ENCODE measurements at regions not wholly inside any gene's neighbourhood (a gene's known extent, or its start where the extent isn't known, plus 50 kb on each side); places are given as distances from the start of the nearest gene placed in this dataset.

DNA sequence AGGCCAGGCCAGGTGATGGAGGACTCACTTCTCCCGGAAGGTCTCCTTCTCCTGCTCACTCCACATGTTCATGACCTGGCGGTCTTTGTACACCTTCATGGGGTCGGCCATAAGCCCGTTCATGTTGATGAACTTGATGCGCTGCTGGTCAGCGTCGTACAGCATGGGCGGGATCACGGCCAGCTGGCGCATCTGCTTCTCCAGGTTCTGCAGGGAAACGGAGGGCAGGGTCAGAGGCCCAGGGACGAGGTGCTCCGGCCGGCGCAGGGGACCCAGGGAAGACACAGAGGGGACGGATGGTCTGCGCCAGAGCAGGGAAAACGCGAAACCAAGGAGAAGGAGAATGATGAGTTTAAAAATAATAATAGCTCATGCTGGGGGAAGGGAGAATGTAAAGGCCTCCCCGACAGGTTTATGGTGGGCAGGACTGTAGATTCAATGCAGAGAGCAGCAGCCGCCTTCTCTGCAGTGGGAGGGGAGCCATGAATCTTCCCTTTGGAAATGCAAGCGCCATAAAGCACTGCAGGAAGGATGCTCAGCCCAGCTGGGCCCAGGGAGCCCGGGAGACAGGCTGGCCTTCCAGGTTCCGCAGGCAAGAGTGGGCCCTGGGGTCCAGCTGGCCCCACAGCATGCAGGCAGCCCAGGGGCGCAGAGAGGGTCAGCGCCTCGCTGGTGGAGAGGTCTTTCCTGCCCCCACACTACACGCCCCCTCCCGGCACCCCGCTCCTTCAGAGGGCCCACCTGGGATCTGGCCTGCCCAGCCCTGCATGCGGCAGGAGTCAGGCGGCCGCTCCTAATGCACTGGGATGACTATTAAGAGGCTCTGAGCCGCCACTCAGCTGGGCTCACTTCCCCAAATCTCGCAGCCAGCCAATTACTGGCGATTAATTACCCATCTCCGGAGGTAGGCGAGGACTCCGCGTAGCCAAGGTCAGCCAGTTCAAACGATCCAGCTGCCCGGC is 132.0 kb downstream of the RFLNA start:
- no peak for DNase-seq

DNA sequence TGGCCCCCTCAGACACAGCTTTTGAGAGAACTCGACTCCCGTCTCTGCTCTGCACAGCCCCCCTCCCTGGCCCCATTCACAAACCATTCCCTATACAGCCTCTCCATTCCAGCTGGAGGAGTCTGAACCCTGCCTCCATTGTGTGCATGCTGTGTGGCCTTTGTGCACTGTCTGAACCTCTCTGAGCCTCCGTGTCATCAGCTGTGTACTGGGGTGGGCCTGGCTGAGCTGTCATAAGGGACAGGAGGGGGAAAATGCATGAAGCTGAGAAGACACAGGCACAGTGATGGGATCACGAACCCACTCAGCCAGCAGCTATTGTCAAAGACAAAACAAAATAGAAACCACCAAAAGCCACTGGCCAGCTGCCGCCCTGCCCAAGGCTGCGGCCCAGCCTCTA is 130.8 kb downstream of the RFLNA start:
- no peak for DNase-seq

DNA sequence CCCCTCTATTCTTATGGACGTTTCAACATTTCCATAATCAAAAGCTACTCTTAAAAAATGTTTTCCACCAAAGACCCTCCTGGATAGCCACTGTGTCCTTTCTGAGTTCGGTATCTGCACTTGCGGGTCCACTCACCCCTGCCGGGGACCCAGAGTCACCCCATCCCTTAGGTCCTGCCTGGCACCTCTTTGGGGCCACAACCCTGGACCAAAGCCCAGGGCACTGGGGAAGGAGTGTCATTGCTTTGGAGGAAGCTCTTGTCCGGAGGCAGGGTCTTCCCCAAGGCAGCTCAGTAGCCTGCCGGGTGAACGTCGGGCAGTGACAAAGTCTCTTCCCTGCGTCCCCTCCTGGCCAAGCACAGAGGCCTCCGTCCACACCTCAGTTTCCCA is 129.6 kb downstream of the RFLNA start:
- DNase-seq: no peak

DNA sequence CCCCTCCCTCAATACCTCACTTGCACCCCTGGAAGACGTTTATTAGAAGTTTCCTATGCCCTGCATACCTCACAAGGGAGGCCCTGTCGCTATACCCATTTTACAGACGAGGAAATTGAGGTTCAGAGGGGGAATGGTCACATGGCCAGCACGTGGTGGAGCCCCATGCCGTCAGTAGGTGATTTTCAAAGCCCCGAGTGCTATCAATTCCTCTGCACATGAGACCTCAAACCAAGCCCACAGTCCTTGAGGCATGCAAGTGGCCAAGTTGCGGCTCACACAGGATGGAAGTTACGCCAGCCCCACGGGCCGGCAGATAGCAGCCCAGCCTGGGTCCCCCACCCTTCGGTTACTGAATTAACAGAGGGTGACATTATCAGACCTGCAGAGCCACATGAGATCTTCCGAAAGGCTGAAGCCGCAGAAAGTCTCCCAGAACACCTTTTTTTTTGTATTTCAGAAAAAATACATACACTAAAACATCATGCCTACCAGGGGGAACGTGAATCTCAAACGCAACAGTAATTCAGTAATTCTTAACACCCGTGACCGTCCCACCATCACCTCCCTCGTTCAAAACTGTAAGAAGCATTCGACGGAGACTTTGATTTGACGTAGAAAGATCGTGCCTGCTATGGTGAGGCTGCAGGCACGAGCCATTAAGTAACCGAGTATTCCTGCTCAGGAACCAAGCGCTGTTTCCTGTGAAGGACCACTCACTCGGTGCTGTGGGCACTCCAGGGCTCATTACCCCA is 129.0 kb downstream of the RFLNA start:
- DNase-seq: no peak

DNA sequence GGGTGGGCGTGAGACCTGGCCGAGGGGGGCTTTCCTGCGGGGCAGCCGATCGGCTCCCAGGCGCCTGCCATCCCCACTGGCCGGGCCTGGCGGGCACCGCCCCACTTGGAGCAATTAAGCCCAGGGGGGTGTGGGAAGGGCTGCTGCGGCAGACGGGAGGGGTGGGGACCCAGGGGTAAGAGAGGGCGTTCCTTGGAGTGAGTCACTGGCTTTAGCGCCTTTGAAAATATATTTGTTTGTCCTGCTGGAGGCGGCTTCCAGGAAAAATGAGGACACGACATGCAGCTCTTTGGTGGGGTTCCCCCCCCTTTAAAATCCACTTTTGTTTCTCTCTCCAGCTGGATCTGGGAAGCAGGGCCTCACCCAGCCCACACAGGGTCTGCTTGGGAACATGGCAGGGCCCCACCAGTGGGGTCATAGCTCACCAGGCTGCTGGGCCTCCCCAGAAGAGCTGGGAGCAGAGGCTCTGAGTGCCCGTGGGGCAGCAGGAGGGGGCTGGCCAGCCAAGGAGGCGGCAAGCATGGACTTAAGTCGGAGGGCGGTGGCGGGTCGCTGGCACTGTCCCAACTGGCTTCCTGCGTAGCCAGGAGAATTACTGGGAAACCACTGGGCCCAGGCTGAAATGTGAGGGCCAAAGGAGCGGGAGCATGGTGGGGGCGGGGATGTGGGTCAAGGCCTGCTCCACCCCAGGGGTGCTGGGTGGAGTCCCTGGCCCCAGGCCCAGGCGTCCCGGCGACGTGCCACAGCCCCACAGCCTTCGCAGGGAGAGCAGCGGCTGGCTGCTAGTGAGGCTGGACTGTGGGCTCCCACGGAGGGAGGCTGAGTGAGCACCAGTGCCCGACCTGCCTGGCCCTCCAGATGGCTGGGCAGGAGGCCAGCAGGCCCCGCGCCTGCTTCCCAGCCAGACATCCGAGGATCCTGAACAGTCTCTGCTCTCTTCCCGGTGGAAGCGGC is 128.0 kb downstream of the RFLNA start:
- DNase-seq: peak; percentile 26

DNA sequence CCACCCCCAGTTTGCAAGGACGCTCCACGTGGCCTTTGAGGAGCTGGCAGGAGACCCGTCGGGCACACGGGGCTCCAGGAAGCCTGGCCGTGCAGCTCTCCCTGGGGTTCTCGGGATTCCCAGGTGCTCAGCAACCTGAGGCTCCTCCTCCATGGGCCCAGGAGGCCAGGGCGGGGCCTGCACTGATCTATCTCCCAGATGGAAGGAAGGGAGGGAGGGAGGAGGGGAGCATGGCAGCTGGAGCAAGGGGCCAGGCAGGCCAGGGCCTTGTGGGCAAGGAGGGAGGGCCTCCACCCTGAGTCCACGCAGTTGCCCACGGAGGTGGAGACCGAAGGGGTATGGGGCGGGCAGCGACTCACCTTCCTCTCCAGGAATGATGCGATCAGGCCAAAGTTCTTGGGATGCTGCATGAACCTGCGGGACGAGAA is 127.3 kb downstream of the RFLNA start:
- DNase-seq: peak; percentile 62

DNA sequence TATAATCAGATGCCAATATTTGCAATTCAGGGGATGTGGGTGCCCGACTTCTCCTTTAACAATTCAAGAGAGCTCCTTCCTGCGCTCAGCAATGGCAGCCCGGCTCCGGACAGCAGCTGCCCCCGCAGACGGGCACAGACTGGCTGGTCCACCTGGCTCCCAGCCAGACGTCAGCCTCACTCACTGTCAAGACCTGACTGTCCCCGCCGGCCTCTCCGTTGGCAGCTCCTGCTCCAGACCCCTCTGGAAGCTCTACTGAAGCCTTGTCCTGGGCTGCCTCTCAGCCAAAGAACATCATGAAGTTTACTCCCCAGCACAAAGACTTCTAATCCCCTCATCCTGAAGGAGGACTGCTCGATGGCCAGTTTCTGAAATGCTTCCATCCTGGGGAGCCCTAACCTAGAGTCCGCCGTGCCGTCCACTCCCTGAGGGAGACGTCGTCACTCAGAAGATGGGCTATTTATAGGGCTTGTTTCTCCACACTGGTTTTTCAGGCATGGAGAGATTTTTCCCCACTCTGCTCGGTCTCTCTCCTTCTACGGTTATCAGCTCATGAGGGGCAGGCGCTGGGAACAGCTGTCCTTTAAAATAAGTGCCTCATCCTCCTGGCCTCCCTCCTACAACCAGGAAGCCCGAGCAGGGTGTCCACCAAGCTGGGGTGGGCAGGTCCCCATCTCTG is 126.2 kb downstream of the RFLNA start:
- no peak for DNase-seq

DNA sequence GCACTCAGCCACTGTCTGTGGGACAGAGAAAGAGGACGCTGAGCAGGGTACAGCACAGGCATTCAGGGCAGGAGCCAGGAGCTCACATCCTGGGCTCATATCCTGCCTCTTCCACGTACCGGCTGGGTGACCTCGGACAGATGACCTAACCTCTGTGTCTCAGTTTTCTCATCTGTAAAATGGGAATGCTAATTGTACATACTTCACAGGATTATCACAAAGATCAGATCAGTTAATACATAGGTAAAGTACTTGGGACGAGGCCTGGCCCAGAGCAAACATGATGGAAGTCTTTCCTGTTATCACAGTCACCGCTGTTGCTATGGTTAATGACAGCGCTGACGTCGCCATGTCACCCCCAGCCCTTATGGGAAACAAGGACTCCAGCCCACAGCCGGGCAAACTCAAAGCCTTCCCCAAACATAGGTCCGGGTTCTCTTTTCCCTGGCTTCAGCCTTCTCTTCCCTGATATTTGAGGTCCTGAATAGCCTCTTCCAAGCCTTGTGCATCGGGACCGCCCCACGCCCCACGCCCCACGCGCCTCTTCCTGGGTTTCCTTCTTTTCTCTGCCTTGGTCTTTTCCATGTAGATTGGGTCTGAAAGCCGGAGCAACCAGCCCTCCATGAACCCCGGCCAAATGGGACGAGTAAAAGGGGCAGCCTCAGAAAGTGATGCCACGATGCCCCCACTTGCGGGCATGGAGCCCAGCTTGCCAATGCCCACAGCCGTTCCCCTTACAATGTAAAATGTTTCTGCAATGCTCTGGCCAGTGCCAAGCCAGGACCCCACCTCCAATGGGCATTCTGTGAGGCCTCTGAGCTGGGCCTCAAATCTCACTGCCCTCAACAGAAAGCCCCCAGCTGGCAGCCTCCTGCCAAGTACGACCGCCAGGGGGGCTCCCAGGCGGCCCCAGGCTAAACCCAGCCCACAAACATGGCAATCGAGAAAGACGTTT is 125.4 kb downstream of the RFLNA start:
- no peak for DNase-seq

DNA sequence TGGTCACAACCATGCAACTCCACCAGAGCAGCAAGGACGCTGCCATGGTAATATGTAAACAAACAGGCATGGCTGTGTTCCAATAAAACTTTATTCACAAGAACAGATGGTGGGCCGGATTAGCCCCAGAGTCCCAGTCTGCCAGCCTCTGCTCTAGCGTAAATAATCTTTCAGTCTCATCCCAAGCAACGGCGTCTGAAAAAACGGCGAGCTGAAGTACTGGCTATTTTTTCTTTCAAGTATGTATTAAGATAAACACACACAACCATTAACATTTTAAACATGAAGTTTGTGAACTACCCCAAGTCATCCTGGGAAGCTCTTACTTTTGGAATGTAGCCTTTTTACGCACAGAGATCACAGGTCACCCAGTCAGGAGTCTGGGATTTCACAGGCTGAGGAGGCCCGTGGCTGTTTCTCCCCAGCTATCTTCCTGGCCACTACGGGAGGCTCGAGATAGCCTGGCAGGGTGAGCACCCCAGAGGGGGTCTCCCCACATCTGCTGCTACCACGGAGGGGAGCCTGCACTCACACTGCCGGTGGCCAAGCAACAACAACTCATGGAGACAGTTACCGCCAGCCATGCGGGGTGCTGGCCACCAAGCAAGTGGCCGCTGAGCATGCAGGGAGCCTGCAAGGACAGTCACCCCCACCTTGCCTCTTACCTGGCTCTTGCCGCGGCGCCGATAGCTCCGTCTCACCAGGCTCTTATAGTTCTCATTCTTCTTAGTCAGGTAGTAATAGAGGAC is 124.6 kb downstream of the RFLNA start:
- no peak for DNase-seq

DNA sequence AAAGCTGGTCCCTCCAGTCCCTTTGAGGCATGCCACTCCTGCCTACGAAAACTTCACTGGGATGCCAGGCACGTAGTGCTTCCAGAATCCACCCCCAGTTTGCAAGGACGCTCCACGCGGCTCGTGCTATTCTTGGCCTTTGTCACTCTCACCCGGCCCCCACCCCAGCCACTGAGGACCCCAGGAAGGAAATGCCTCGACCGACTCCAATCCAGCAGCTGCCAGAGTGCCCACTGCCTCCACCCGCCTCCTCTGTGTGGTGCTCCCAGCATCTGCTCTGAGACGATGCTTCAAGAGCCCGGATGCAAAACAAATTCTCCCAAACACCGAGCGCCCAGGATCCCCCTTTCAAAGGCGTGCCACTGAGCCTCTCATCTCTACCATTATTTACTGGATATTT is 123.9 kb downstream of the RFLNA start:
- no peak for DNase-seq

DNA sequence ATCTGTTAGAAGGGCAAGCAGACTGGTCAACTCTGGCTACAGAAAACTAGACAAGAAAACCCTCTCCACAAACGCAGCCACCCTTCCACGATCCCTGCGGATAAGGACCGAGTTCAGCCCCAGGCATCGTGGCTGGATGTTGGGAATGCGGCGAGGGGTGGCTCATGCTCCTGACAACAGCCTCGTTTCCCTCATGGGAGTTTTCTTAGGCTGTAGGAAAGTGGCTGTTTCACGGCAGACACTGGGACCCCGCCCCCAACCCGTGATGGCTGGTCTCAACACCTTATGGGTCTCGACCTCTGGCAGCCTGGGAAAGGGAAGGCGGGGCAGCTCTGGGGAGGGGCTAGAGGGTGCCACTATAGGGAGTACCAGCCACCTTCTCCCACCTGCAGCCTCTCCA is 123.3 kb downstream of the RFLNA start:
- DNase-seq: no peak

DNA sequence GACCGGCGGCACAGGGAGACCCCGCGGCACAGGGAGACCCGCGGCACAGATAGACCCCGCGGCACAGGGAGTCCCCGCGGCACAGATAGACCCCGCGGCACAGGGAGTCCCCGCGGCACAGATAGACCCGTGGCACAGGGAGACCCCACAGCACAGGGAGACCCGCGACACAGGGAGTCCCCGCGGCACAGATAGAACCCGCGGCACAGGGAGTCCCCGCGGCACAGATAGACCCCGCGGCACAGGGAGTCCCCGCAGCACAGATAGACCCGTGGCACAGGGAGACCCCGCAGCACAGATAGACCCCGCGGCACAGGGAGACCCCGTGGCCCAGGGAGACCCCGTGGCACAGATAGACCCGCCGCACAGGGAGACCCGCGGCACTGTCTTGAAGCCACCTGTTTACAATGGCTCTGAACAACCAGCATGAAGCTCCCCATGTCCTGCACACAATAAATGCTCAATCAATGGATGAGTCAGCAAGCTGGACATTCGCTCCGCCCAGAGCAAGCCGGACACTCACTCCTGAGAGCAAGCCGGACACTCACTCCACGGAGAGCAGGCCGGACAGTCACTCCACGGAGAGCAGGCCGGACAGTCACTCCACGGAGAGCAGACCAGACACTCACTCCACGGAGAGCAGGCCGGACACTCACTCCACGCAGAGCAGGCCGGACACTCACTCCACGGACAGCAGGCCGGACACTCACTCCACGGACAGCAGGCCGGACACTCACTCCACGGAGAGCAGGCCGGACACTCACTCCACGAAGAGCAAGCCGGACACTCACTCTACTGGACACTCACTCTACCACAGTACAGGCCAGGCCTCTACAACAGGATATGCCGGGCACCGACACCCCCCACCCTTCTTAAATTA is 121.9 kb downstream of the RFLNA start:
- DNase-seq: no peak

DNA sequence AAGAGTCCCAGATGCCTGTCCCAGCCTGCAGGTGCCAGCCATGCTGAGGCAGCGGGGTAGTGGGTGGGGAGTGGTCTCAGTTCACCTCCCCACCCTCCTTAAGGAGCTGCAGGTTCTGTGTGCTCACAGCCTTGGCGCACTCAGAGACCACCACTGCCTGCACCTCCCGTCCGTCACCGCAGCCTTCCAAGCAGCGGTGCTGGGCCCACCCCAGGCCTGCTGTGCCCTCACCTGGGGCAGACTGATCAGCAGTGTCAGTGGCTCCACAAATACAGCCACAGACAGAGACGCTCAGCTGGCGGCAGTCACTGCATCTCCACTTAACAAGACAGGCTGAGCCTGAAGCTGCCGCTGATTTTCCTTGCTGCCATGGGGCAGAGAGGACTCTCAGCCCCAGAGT is 120.2 kb downstream of the RFLNA start:
- DNase-seq: no peak

DNA sequence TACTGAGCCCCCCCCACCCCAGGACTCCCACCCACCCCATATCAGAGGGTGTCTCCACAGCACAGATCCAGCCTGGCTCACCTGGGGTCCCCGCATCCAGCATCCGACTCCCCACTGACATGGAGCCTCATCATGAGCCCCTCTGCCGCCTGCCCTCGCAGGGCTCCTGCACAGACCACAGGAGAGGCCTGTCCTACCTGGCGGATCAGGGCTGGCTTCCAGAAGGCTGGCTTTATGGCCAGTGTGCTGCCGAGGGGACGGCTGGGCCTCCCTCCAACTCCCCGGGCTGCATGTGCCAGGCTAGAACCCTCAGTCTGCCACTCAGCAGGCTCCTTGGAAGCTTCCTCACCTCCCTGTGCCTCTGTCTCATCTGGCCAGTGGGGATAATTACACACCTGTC is 119.0 kb downstream of the RFLNA start:
- DNase-seq: no peak

DNA sequence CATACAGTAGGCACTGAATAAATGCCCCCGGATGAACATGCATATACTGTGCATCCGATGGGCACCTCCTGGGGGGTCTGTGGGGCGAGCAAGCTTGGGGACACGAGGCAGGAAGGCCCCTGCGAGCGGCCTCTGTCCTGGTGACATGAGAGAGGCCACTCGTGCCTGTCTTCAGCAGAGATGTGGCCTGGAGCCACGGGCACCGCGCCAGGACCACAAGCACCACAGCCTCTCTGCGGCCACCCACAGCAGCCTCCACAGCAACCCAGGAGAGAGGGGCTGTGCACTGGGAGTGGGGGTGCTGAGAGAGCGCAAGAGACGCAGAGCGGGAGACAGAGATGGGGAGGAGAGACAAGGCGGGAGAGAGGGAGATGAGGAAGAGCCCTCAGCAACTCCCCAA is 118.5 kb downstream of the RFLNA start:
- DNase-seq: no peak

DNA sequence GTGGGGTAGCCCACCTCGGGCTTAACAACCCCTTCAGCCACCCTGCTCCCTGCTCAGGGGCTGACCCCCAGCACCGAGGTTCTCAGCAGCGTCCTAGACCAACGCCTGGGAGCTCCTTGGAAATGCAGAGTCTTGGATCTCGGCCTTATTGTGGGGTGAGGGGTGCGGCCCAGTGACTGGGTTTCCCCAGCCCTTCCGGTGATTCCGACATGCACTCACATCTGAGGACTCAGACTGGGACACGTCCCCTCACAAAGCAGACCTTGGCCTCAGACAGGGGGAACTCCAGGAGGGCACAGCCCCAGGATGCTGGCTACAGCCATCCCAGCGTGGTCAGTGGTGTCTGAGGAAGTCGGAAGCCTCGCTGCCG is 117.7 kb downstream of the RFLNA start:
- DNase-seq: no peak

DNA sequence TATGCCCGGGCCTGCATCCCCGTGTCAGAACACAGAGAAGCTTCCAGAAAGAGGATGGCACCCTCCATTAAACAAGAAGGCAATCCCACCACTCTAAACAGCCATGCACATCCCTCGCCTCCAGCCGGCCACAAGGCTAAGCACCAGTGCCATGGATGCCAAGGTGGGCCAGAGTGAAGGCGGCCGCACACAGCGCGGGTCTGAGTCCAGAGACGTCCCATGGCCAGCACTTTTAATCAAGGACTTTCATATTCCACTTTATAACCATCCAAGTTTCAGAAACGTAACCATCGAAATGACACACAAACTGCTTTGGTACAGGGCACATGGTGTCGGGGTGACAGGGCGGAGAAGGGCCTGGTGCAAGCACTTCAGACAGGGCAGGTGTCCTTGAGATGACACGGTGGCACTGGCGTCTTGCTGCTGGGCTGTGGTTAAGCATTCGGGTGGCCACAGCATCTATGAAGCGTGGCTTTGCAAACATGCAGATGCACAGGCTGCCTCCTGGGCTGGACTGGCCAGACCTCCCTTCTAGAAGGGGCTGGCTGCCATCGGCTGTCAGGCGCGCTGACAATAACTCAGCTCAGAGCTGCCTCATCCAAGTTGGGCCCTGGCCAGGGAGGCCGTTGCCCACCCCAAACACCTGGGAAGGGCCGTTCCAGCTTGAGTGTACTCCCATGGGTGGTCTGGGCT is 117.2 kb downstream of the RFLNA start:
- no peak for DNase-seq

DNA sequence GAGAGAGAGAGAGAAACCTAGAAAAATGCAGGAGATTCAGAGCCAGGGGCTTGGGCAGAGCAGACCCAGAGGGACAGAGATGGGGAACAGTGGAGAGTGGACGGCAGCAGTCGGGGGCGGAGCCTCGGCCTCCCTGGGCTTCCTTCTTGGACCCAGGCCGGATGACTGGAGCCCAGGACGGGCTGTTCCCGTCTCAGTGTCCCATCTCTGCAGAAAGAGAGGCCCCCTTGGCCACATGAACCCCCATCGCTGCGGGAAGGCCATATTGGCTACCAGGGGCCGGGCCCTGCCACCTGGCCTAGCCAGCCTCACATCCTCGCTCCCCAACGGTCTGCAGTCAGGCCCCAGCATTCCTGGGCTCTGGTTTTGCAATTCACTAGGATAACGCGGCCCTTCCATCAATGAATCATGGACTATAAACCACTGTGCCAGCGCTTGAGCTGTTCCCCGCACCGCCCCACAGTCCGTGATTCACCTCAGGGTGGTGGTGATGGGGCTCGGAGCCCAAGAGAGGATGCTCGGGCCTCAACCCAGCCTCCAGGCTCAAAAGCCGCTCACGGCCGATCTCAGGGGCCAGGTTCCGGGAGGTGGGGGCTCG is 116.5 kb downstream of the RFLNA start:
- DNase-seq: no peak

Data from NCI-H146 (cell line).